A673 (cell line): ENCODE measurements at regions not wholly inside any gene's neighbourhood (a gene's known extent, or its start where the extent isn't known, plus 50 kb on each side); places are given as distances from the start of the nearest gene placed in this dataset.

ENCODE experiments used
- CTCF ChIP-seq: fragments of 300-800, 200-600 bp; sonication (generic); conservative IDR thresholded peaks from 2 replicates; pipeline ENCODE4 v1.5.1; 2017; ENCODE audit warnings: low read depth, mild to moderate bottlenecking, antibody characterized with exemption, low read length, moderate library complexity, mixed read lengths
- EZH2 ChIP-seq: fragments of 200-600 bp; sonication (generic); IDR thresholded peaks from 2 replicates; pipeline ENCODE4 v1.6.1; 2017; ENCODE audit warnings: borderline replicate concordance, low read depth, mild to moderate bottlenecking, mixed read lengths, antibody characterized with exemption, low read length; ENCODE audit not compliant: poor library complexity, severe bottlenecking

GRCh38 chr7:76149847-76150691 lies 51.6 kb upstream of the SRRM3 start:
- no peak for TF ChIP-seq CTCF
- no peak for TF ChIP-seq EZH2
